Raji (cell line): ENCODE measurements at regions not wholly inside any gene's neighbourhood (a gene's known extent, or its start where the extent isn't known, plus 50 kb on each side); places are given as distances from the start of the nearest gene placed in this dataset.

ENCODE experiments used
- POLR2A ChIP-seq: IDR thresholded peaks from 2 replicates; pipeline ENCODE4 v1.6.1; 2011; ENCODE audit warnings: low read depth, low read length, control low read depth; ENCODE audit not compliant: insufficient read depth

DNA sequence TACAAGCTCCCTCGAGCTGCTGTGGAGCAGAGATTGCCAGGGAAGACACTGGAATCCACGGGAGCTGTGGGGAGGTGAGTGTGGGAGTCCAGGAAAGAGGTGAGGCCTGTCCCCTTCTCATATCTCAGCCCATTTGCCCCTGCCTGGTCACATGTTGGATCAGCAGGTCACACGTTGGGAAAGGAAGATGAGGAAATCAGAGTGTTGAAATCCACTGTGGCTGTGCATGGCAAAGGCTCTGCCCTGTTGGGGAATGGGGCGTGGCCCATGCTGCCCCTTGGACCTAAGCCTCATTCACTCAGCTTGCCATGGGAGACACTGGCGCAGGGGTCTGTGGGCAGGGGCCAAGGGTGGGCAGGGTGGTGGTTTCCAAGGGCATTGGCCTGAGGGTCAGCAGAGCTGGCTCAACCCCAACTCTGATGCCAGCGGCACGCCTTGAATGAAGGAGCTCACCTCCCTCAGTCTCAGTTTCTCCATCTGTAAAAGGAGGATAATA, 85.4 kb upstream of the CPEB4 start:
- TF ChIP-seq POLR2A: no peak

DNA sequence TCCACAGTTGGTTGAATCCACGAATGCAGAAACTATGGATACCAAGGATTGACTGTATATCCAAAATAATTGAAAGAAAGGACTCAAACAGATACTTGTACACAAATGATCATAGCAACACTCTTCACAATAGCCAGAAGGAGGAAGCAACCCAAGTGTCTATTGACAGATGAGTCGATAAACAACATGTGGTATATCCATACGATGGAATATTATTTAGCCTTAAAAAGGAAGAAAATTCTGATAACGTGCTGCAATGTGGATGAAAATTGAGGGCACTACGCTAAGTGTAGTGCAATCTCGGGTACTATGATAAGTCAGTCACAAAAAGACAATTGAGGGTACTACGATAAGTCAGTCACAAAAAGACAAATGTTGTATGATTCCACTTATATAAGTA, 83.6 kb upstream of the CPEB4 start:
- TF ChIP-seq POLR2A: no peak

DNA sequence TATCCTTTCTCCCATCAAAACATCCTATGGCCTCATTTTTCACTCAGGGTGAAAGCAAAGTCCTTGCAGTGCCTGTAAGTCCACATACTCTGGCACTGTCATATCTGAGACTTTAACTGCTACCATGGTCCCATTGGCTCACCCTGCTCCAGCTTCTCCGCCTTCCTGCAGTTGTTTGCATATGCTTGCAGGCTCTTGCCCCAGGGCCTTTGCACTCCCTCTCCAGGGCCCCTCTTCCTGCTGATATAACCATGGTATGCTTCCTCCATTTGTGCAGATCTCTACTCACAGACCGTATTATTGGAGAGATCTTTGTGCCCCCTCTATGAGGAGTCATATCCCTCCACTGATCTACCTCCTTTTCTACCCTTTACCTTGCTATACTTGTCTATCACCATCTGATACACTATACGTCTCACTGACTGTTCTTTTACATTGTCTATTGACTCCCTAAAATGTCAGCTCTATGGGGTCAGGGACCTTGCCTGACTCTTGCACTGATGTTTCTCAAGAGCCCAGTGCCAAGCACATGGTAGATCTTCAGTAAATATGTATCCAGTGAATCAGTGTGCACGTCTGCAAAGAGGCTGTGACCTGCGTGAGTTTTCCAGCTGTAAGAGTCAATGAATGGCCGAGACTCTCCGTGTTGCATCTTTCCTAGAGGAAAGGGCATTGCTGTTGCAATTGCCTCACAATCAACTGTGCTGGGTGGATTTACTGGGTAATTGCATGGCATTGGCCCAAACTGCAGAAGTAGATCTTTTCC, 81.7 kb upstream of the CPEB4 start:
- no peak for TF ChIP-seq POLR2A

DNA sequence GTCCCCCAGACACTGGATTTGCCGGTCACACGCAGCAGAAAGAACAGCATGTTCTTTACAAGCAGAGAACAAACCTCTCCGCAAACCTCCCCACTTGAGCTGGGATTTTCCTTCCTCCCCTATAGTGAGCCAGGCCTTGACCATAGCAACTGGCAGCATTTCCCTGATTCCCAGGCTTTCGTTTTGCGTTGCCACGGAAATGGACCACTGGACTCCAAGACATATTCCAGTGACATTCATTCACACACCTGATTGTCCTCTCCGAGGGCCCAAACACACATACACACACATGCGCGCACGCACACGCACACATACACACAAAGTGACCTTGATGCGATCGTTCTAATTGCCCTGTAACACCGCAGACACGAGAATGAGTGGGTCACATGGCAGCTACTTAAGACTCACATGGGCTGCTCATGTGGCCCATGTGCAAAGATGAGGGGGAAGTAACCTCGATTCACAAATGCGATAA, 80.9 kb upstream of the CPEB4 start:
- no peak for TF ChIP-seq POLR2A

DNA sequence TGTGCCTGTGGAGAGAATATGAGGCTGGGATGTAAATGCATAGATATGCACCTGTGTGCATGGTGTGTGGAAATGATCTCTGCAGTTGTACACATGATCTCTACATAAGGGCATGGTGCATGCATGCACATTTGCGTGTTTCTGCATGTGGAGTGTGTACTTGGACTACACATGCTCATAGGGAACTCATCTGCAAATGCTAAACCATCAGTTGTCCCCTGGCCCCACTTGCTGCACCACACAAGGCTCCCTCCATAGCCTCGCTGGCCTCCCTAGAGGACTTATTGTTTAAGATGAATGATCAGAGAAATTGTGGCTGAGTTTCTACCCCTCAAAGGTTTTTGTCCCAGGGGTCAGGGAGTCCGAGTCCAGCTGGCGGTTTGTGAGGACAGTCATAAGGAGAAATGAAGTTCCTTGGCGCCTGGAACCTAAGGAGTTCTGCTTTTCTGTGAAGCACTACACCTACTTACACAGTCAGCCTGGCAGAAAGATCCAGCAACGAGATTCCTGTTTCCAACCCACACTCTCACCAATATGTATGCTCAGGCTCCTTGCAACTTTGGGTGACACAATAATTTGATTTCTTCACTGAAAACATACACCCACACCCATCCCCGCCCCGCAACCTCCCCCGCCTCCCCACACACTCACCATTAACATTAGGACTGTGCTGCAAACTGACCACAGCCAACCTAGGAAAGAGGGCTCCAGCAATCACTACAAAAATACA, 79.9 kb upstream of the CPEB4 start:
- TF ChIP-seq POLR2A: no peak

DNA sequence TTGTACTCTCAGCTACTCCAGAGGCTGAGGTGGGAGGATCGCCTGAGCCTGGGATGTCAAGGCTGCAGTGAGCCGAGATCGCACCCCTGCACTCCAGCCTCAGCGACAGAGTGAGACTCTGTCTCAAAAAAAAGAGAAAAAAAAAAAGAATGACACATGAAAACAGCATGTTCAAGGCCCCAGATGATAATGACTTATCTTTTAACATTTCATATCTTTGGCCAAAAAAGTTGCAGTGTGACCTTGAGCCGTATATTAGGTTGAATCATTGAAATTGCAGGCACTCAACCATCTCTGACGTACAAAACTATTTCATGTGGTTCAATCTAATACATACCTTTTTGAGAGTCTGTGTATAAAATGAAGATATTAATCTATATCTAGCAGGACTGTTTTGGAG, 79.1 kb upstream of the CPEB4 start:
- TF ChIP-seq POLR2A: no peak

DNA sequence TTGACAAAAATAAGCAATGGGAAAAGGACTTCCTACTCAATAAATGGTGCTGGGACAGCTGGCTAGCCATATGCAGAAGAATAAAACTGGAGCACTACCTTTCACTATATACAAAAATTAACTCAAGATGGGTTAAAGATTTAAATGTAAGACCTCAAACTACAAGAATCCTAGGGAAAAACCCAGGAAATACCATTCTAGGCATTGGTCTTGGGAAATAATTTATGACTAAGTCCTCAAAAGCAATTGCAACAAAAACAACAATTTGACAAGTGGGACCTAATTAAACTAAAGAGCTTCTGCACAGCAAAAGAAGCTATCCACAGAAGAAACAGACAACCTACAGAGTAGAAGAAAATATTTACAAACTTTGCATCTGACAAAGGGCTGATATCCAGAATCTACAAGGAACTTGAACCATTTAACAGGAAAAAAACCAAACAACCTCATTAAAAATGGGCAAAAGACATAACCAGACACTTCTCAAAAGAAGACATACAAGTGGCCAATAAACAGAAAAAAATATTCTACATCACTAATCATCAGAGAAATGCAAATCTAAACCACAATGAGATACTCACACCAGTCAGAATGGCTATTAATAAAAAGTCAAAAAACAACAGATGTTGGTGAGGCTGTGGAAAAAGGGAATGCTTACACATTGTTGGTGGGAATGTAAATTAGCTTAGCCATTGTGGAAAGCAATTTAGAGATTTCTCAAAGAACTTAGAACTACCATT, 75.2 kb upstream of the CPEB4 start:
- TF ChIP-seq POLR2A: no peak

DNA sequence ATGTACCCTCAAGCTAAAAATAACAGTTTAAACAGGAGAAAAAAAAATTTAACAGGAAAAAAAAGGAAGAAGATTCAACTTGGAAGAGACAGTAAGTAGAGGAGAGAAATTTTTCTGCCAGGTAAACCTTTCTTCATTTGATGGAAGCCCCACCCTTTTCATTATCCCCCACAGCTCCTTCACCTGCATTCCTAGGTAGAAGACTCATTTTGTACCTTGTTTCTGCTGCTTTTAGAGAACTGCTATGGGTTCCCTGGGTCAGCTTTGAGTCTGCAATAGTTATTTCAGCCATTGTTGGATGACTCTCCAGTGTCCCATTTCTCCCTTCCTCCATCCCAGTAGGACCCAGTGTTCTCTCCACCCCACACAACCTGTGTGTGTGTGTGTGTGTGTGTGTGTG, 74.1 kb upstream of the CPEB4 start:
- TF ChIP-seq POLR2A: no peak

DNA sequence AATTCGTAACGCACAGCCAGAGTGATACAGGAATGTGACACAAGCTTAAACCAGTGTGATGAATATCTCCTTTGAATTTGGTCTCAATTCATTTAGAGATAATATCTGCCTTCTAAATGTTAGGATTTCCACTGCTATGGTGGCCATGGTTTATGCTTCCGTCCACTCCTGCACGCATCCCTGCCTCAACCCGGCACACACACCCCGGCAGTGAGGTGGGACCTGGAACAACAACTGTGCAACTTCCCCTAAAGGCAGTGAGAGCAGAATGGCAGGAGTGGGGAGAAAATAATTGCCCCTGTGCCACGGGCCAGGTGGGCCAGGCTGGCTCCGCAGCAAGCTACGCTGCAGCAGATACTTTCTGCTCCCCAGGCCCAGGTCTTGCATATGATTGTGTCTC, 72.6 kb upstream of the CPEB4 start:
- TF ChIP-seq POLR2A: no peak

DNA sequence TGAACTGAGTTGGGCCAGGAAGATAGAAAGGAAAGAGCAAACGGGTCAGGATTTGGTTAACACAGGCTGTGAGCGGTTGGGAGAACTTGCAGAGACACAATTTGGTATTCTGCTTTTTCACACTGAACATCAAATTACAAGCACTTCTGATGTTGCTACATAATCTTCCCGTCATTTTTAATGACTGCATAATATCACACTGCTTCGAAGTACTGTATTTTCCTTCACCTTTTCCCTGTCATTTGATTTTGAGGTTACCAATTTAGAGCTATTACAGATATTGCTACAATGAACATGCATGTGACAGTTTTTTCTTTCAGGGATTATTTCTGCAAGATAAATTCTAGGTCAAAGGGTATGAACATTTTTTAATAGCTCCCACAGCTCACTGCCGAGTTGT, 71.4 kb upstream of the CPEB4 start:
- TF ChIP-seq POLR2A: no peak

DNA sequence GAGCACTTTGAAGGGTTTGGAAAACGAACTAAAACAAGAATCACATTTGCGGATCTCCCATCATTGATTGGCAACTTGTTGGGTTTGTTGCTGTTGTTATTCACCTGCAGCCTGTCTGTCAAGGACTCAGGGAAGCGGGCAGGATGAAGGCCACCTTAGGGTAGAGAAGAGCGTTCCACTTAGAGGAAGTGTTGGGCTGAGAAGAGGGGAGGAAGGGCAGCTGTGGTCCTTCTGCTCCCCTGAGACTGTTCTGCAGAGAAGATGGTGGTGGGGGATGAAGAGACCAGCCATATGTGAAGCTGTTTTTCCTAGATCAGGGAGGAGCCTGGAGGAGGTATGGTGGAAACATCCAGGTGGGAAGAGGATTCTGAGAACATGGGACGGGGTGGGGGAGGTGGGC, 70.6 kb upstream of the CPEB4 start:
- 0 out of 2 replicates have a peak, but pooled peaks have one; percentile 13 for TF ChIP-seq POLR2A

DNA sequence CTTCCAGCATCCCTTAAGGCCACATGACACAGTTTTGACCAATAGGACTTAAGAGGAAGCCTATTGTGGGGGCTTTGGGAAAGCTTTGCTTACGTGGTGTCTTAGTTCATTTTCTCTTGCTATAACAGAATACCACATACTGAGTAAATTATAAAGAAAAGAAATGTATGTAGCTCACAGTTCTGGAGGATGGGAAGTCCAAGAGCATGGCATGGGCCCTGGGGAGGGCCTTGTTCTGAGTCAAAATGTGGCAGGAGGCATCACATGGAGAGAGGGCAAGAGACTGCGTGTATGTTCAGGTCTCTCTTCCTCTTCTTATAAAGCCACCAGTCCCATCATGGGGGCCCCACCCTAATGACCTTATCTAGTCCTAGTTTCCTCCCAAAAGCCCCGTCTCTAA, 68.6 kb upstream of the CPEB4 start:
- TF ChIP-seq POLR2A: peak; percentile 23; the same call in 1 of the 2 replicates

DNA sequence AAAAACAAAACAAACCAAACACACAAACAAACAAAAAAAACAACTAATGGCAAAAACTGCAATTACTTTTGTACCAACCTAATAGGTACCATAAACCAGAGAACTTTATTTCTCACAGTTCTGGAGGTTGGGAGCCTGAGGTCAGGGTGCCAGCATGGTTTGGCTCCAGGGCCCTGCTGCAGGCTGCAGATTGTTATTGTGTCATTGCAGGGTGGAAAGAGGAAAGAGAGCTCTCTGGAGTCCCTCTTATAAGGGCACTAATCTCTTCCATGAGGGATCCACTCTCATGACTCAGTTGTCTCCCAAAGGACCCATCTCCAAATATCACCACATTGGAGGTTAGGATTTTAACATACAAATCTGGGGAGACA, 64.9 kb upstream of the CPEB4 start:
- no peak for TF ChIP-seq POLR2A

DNA sequence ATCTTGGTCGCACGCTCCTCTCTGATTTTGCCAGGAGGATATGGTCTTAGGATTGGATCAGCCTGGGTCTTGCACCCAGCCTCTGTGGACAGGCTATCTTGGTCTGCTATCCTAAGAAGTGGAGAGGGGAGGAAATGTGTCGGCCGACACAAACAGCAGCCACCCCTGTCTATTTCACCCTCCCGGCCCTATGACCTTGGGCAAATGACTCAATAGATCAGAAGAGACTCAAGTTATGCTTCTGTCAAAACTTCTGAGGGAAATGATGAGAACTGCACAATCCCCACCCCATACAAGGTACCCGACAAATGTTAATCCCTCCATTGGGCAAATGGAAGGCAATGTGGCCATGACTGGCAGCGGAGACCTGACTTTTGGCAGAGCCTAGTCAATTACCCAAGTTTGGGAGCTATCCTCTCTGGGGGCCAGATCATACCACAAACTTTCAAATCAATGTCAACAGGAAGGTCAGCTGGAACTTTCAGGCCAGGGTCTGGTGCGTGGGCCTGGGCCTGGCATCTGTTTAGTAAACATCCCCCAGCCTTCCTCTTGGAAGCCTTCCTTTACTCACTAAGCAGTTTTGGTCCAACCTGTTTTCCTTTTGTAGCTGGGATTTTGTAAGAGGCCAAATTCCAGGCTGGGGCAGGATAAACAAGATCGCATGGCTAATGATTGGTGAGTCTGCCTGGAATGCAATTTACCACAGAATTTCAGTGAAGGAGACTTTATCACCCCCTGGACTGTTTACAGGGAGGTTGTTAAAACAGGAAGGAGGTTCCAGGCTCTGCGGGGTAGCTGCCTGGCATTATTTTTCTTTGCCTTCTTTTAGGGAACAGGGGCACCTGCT, 64.2 kb upstream of the CPEB4 start:
- 0 out of 2 replicates have a peak, but pooled peaks have one; percentile 17 for TF ChIP-seq POLR2A

DNA sequence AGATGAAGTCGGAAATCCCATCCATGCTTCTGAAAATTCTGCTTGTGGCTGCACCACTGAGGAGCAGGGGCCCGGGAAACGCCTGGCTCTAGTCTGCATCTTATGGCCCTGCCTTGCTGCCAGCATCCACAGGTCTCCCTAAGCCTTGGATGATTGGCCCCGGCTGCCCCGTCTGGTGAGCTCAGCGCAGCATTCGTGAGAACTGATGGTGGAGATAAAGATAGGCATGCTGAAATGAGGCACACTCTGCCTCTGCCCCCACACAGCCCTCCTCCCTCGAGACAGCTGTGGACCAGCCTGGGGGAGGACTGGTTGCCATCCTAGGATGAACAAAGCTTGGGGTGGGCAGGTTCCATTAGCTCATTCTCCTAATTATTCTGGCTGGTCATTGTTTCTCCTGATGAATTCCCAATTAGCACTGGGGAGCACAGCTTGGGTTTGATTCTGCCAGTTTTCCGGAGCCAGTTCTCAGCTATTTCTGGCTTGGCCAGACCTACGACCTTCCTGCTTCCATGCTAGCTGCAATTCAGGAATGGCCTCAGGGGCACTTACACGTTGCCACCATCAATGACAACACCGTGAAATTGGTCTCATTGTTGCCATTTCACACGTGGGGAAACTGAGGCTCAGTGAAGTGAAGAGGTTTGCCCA, 62.8 kb upstream of the CPEB4 start:
- TF ChIP-seq POLR2A: 0 out of 2 replicates have a peak, but pooled peaks have one; percentile 12

DNA sequence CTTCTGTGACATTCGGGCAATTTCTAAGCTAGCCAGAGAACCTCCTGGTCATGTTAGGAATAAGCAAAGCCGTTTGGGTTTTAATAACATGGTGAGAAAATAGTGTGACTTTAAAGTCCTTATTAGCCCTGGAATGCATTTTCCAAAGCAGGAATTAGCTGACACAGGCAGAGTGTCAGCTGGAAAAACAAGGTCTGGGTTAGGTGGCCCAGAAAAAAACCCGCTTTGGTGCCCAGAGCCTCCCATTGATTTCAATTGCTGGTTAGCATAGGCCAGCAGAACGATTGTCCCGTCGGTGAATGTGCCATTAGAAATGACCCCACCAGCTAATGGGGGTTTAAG, 62.1 kb upstream of the CPEB4 start:
- no peak for TF ChIP-seq POLR2A
